GM10248 (cell line): ENCODE measurements at regions not wholly inside any gene's neighbourhood (a gene's known extent, or its start where the extent isn't known, plus 50 kb on each side); places are given as distances from the start of the nearest gene placed in this dataset.

Experiments used
- CTCF ChIA-PET: fragments of 300-600 bp; sonication (Branson Sonifier 250); formaldehyde crosslinking; extraction: SDS; loops from one replicate; lab custom pipeline; 2021; ENCODE audit warnings: antibody characterized with exemption; lab: Yijun Ruan, JAX
- POLR2A ChIA-PET: fragments of 350-650 bp; sonication (Branson Sonifier 250); formaldehyde crosslinking; extraction: SDS; loops from one replicate; lab custom pipeline; 2020; ENCODE audit warnings: antibody characterized with exemption; lab: Yijun Ruan, JAX
- DNase-seq: peaks from one replicate; pipeline ENCODE4 v3.0.0; 2012; ENCODE audit errors: extremely low spot score
- TF ChIP-seq, protein P1 (sequence below): IDR thresholded peaks from 2 replicates; pipeline ENCODE4 v1.5.1; 2012; ENCODE audit warnings: mild to moderate bottlenecking, low read depth; ENCODE audit errors: extremely low read depth, missing control alignments, control extremely low read depth

DNA sequence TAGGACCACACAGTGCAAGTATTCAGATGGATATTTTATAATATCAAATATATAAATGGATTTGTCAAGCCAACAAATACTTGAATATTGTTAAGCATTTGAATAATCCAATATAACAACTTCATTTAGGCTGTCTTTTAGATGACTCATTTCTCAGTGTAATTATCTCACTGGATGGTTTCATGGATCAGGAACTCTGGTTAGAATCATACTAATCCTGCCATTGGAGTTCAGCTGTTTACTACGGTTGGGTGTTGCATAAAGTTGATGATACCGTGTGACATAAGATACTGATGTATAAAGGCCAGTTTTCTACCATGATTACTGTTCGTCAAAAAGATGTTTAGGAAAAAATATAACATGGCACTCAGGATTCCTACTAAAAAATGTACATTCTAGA lies 196.3 kb downstream of the TSHZ3 start:
- TF ChIP-seq, protein P1, sequence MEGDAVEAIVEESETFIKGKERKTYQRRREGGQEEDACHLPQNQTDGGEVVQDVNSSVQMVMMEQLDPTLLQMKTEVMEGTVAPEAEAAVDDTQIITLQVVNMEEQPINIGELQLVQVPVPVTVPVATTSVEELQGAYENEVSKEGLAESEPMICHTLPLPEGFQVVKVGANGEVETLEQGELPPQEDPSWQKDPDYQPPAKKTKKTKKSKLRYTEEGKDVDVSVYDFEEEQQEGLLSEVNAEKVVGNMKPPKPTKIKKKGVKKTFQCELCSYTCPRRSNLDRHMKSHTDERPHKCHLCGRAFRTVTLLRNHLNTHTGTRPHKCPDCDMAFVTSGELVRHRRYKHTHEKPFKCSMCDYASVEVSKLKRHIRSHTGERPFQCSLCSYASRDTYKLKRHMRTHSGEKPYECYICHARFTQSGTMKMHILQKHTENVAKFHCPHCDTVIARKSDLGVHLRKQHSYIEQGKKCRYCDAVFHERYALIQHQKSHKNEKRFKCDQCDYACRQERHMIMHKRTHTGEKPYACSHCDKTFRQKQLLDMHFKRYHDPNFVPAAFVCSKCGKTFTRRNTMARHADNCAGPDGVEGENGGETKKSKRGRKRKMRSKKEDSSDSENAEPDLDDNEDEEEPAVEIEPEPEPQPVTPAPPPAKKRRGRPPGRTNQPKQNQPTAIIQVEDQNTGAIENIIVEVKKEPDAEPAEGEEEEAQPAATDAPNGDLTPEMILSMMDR: no peak
- CTCF ChIA-PET: interaction anchor here (0.9 kb wide), 1 partner anchor 10 kb away, joined by 3 read pairs; no protein-coding TSS in a partner anchor
- POLR2A ChIA-PET: no interaction called here

GRCh38 chr19:31149441-31149941 lies 199.7 kb downstream of the TSHZ3 start:
- DNase-seq: no peak
- POLR2A ChIA-PET: no interaction called here
- TF ChIP-seq, protein P1: no peak
- CTCF ChIA-PET: no interaction called here

More for the DNA sequence above, 196.3 kb downstream of the TSHZ3 start:
- DNase-seq: no peak

- CTCF ChIA-PET: no interaction called here
- POLR2A ChIA-PET: no interaction called here
- no peak for DNase-seq
- TF ChIP-seq, protein P1: no peak
Observed at GRCh38 chr19:31148671-31149070, 200.6 kb downstream of the TSHZ3 start.

- ChIA-PET CTCF (no interaction called here), POLR2A (no interaction called here)
- no peak for DNase-seq
- TF ChIP-seq, protein P1: no peak
Observed at GRCh38 chr19:31147234-31147633, 202.0 kb downstream of the TSHZ3 start.

DNA sequence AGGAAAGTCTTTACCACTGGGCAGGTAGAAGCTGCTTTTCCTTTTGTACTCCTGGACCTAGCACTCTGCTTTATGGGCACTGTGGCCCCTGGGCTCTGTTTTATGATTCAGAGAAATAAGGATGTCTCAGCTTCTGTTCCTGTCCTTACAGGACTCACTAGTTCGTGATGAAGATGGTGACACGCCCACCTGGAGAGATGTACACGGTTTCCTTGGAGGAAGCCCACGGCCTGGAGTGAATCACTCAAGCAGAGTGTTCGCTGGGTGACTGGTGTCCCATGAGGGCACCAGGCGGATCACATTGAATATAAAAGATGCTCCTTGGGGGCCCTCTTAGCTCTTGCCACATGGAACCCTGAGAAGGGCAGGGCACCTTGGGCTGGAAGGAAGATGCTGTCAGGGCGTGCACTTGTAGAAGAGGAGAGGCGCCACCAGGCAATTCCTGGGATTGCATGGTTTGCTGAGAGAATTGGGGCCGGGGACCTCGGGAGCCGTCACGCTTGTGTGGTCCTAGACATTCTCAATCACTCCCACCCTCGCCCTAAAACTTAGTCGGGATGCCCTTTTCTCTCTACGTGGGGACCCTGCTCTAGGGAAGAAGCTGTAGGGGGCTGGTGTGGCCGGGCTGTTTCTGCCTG lies 202.6 kb downstream of the TSHZ3 start:
- ChIA-PET CTCF (interaction anchor here (0.6 kb wide), 1 partner anchor 16 kb away, joined by 3 read pairs; no protein-coding TSS in a partner anchor), POLR2A (no interaction called here)
- TF ChIP-seq, protein P1: no peak
- DNase-seq: no peak

DNA sequence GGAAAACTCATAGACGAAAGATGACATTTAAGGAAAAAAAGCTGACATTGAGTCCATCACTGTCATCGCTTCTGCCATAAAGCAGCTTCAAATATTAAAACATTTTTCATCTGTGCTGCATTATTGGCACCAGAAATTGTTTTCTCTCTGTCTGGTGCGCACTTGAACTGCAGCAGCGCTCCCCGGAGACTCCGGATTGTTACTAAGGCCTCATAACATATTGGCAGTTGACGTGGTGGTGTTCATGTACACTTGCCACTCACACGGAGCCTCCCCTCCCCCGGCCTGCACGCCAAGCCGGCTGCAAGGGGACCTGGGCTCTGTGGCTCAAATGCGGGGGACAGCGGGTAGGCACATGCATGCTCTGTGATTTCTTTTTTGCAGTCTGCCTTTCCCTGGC lies 203.2 kb downstream of the TSHZ3 start:
- POLR2A ChIA-PET: no interaction called here
- CTCF ChIA-PET: interaction anchor here (0.6 kb wide), 1 partner anchor 15 kb away, joined by 3 read pairs; no protein-coding TSS in a partner anchor

More for the DNA sequence above, 203.2 kb downstream of the TSHZ3 start:
- no peak for DNase-seq
- TF ChIP-seq, protein P1: no peak
